CD14-positive monocyte (primary cell): ENCODE measurements at regions not wholly inside any gene's neighbourhood (a gene's known extent, or its start where the extent isn't known, plus 50 kb on each side); places are given as distances from the start of the nearest gene placed in this dataset.

ENCODE experiments used
- DNase-seq, 3 donors: peaks; one replicate each; pipeline ENCODE4 v3.0.0-alpha.2; 2011 to 2022
- H2AFZ ChIP-seq: 2 replicates; pipeline ENCODE4 v1.6.0; 2012; ENCODE audit warnings: mild to moderate bottlenecking, low read depth, low read length, inconsistent platforms; ENCODE audit not compliant: insufficient read depth, poor library complexity, severe bottlenecking
- H3K27ac ChIP-seq, 2 donors: 1 replicate in 1 of 2; 2 replicates in 1 of 2; pipeline ENCODE4 v1.5.1; 2012 to 2013; ENCODE audit warnings: low read length in 2 of 2, control low read depth in 1 of 2, inconsistent platforms in 1 of 2, low read depth in 1 of 2, mild to moderate bottlenecking in 1 of 2
- H3K27me3 ChIP-seq, 2 donors: one replicate each; pipeline versions ENCODE4 v1.6.0 to v1.6.1; 2011 to 2013; ENCODE audit warnings: low read length in 2 of 2; ENCODE audit not compliant: control insufficient read depth in 2 of 2, insufficient read depth in 2 of 2
- H3K36me3 ChIP-seq, 2 donors: replicated peaks in 1 of 2; 1 replicate in 1 of 2; 2 replicates in 1 of 2; pipeline versions ENCODE4 v1.5.1 to v1.6.1; 2012 to 2013; ENCODE audit warnings: low read length in 2 of 2, control low read depth in 1 of 2, inconsistent platforms in 1 of 2, mild to moderate bottlenecking in 1 of 2; ENCODE audit not compliant: insufficient read depth in 2 of 2, control insufficient read depth in 1 of 2
- H3K4me1 ChIP-seq, 2 donors: 1 replicate in 1 of 2; 2 replicates in 1 of 2; pipeline versions ENCODE4 v1.5.1 to v1.6.1; 2012 to 2013; ENCODE audit warnings: low read length in 2 of 2, control low read depth in 1 of 2, inconsistent platforms in 1 of 2, mild to moderate bottlenecking in 1 of 2, moderate library complexity in 1 of 2; ENCODE audit not compliant: insufficient read depth in 2 of 2, control insufficient read depth in 1 of 2
- H3K4me2 ChIP-seq: replicated peaks from 2 replicates; pipeline ENCODE3; 2012; ENCODE audit warnings: low read length, moderate library complexity, mild to moderate bottlenecking; ENCODE audit not compliant: poor library complexity, severe bottlenecking; ENCODE audit errors: extremely low read depth
- H3K4me3 ChIP-seq, 3 experiments: fragments of 200-600 bp in 1 of 3; sonication (generic) in 1 of 3; replicated peaks in 1 of 3; 1 replicate in 2 of 3; 2 replicates in 1 of 3; pipeline ENCODE4 v1.5.1; 2011 to 2013; ENCODE audit warnings: low read length in 3 of 3, mild to moderate bottlenecking in 3 of 3, control low read depth in 2 of 3, low read depth in 2 of 3, inconsistent platforms in 1 of 3, moderate library complexity in 1 of 3
- H3K79me2 ChIP-seq: 2 replicates; pipeline ENCODE4 v1.6.0; 2012; ENCODE audit warnings: mild to moderate bottlenecking, control low read depth, inconsistent platforms, low read length, moderate library complexity; ENCODE audit not compliant: insufficient read depth
- H3K9ac ChIP-seq: 2 replicates; pipeline ENCODE4 v1.6.0; 2017; ENCODE audit warnings: low read length, mild to moderate bottlenecking; ENCODE audit not compliant: insufficient read depth, poor library complexity, severe bottlenecking
- H3K9me3 ChIP-seq, 2 donors: replicated peaks in 1 of 2; 1 replicate in 1 of 2; 2 replicates in 1 of 2; pipeline versions ENCODE4 v1.5.1 to v1.6.1; 2012 to 2013; ENCODE audit warnings: low read length in 2 of 2, control low read depth in 1 of 2; ENCODE audit not compliant: control insufficient read depth in 1 of 2, insufficient read depth in 1 of 2
- H4K20me1 ChIP-seq: 2 replicates; pipeline ENCODE4 v1.6.0; 2012; ENCODE audit warnings: mild to moderate bottlenecking, low read length, control low read depth, moderate library complexity; ENCODE audit not compliant: insufficient read depth
- H3K27ac Mint-ChIP-seq, 7 donors: one replicate each; pipeline ENCODE4 v1.8.0; 2020; ENCODE audit warnings: mild to moderate bottlenecking in 7 of 7, mixed read lengths in 7 of 7, moderate library complexity in 6 of 7, inconsistent platforms in 2 of 7
- H3K27me3 Mint-ChIP-seq, 3 donors: one replicate each; pipeline ENCODE4 v1.8.0; 2021 to 2022; ENCODE audit warnings: low read depth in 3 of 3, mild to moderate bottlenecking in 3 of 3, mixed read lengths in 3 of 3, moderate library complexity in 3 of 3, inconsistent platforms in 1 of 3
- H3K36me3 Mint-ChIP-seq, 2 donors: one replicate each; pipeline ENCODE4 v1.8.0; 2020; ENCODE audit warnings: mixed read lengths in 2 of 2, inconsistent platforms in 1 of 2, mild to moderate bottlenecking in 1 of 2
- H3K4me1 Mint-ChIP-seq: one replicate; pipeline ENCODE4 v1.8.0; 2020; ENCODE audit warnings: mild to moderate bottlenecking, mixed read lengths
- H3K4me3 Mint-ChIP-seq, 2 donors: one replicate each; pipeline ENCODE4 v1.8.0; 2020; ENCODE audit warnings: mild to moderate bottlenecking in 2 of 2, mixed read lengths in 2 of 2, moderate library complexity in 1 of 2
- H3K9me3 Mint-ChIP-seq, 7 donors: one replicate each; pipeline ENCODE4 v1.8.0; 2020 to 2022; ENCODE audit warnings: mixed read lengths in 7 of 7, mild to moderate bottlenecking in 6 of 7, moderate library complexity in 6 of 7, inconsistent platforms in 2 of 7
- CTCF ChIP-seq: fragments of 200-600 bp; IDR thresholded peaks from one replicate; pipeline ENCODE4 v1.8.0; 2022; ENCODE audit warnings: antibody characterized with exemption, mild to moderate bottlenecking
- WGBS: methylation state at CpG from one replicate; pipeline ENCODE4 v1.1.5; 2013; ENCODE audit warnings: missing lambda C conversion rate; ENCODE audit not compliant: insufficient coverage; 5-methylcytosine and 5-hydroxymethylcytosine counted together
- intact Hi-C, 2 donors: fragments of 100-400 bp; cut with micrococcal nuclease; formaldehyde crosslinking; loops; one replicate each; pipeline versions ENCODE4 v1.15.0 to v1.15.1; 2023

- no peak overlapping the region for H2AFZ ChIP-seq
- intact Hi-C loops, result no loop called here
- H3K79me2 ChIP-seq, result no peaks in the 10 kb centered on the region
- WGBS, result 100% methylated on average over 2 of the region's 5 CpGs
- Mint-ChIP-seq H3K4me3 (no peak overlapping the region), H3K9me3 (peaks cover 0 to 2% (median 0%) of the 10 kb centered on the region in 7 donors), H3K36me3 (no peaks in the 10 kb centered on the region), H3K27me3 (peaks cover 0 to 1% (median 0%) of the 10 kb centered on the region in 3 donors), H3K4me1 (no peaks in the 10 kb centered on the region), H3K27ac (no peak overlapping the region)
- no peaks in the 10 kb centered on the region for H3K9me3 ChIP-seq
- H3K27ac ChIP-seq, result no peak overlapping the region
- H3K4me2 ChIP-seq, result no peak overlapping the region
- DNase-seq, result no peak
- H3K36me3 ChIP-seq, result no peaks in the 10 kb centered on the region
- no peaks in the 10 kb centered on the region for H3K4me1 ChIP-seq
- no peaks in the 10 kb centered on the region for H4K20me1 ChIP-seq
- no peak overlapping the region for H3K9ac ChIP-seq
- H3K27me3 ChIP-seq, result no peaks in the 10 kb centered on the region
- no peak for TF ChIP-seq CTCF
- H3K4me3 ChIP-seq, result no peak overlapping the region
Measured at GRCh38 chr2:145352484-145352883, 832.6 kb upstream of the ZEB2 start.

DNA sequence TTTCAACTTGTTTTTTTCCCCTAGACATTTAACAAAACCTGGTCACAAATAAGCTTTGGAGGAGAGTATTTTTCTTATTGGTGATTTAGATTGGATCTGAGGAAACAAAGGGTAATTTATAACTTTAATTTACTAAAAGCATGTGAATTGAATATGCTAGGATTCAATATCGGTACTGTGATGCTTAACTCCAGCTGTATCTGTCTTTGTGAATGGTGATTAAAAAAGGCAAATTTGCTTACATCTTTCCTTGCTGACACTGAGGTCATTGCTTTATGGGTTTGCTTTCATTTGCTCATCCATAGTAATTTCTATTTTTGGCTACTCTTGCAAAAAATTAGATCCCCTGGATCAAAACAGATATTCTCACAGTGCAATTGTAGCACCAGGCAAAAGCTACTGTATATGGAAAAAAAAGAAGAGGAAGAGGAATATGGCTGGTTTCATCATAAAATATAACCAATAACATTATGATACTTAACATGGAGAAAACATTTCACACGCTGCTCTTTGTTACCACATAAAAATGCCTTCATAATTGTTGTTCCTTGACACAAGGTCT is 832.0 kb upstream of the ZEB2 start:
- Mint-ChIP-seq H3K27me3 (peaks cover 0 to 1% (median 0%) of the 10 kb centered on the region in 3 donors), H3K4me3 (no peak overlapping the region), H3K9me3 (peaks cover 0 to 2% (median 0%) of the 10 kb centered on the region in 7 donors), H3K27ac (no peak overlapping the region), H3K4me1 (no peaks in the 10 kb centered on the region), H3K36me3 (no peaks in the 10 kb centered on the region)
- DNase-seq, result no peak
- no CpG with 5 or more reads among the region's 2 CpGs for WGBS
- no peaks in the 10 kb centered on the region for H3K36me3 ChIP-seq
- no peaks in the 10 kb centered on the region for H3K27me3 ChIP-seq
- intact Hi-C loops, result no loop called here
- H4K20me1 ChIP-seq, result no peaks in the 10 kb centered on the region
- H3K4me2 ChIP-seq, result no peak overlapping the region
- no peak for TF ChIP-seq CTCF
- no peaks in the 10 kb centered on the region for H3K9me3 ChIP-seq
- H3K79me2 ChIP-seq, result no peaks in the 10 kb centered on the region
- no peak overlapping the region for H3K9ac ChIP-seq
- H3K4me3 ChIP-seq, result no peak overlapping the region
- H3K4me1 ChIP-seq, result no peaks in the 10 kb centered on the region
- H3K27ac ChIP-seq, result no peak overlapping the region
- H2AFZ ChIP-seq, result no peak overlapping the region
